ENCODE measurements at regions not wholly inside any gene's neighbourhood (a gene's known extent, or its start where the extent isn't known, plus 50 kb on each side); places are given as distances from the start of the nearest gene placed in this dataset.
"Not testable (repeated sequence)": the region's sequence is repeated elsewhere in the genome, so short reads cannot be mapped to it uniquely, and the experiment has no call there.

GRCh38 chr5:40438646-40439045 is 241.1 kb upstream of the PTGER4 start:
- not testable (repeated sequence) for TF ChIP-seq POLR2AphosphoS5 (IDR thresholded peaks at IDR 0.05)
- TF ChIP-seq, protein P1, sequence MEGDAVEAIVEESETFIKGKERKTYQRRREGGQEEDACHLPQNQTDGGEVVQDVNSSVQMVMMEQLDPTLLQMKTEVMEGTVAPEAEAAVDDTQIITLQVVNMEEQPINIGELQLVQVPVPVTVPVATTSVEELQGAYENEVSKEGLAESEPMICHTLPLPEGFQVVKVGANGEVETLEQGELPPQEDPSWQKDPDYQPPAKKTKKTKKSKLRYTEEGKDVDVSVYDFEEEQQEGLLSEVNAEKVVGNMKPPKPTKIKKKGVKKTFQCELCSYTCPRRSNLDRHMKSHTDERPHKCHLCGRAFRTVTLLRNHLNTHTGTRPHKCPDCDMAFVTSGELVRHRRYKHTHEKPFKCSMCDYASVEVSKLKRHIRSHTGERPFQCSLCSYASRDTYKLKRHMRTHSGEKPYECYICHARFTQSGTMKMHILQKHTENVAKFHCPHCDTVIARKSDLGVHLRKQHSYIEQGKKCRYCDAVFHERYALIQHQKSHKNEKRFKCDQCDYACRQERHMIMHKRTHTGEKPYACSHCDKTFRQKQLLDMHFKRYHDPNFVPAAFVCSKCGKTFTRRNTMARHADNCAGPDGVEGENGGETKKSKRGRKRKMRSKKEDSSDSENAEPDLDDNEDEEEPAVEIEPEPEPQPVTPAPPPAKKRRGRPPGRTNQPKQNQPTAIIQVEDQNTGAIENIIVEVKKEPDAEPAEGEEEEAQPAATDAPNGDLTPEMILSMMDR (IDR thresholded peaks at IDR 0.05) = not testable (repeated sequence)
